GM23338 (cell line): ENCODE measurements at regions not wholly inside any gene's neighbourhood (a gene's known extent, or its start where the extent isn't known, plus 50 kb on each side); places are given as distances from the start of the nearest gene placed in this dataset.

Experiments
- ATAC-seq: fragments of 200-7000 bp; cut with Tn5 transposase; 3 replicates; pipeline ENCODE4 v1.9.1; 2020
- DNase-seq: peaks from one replicate; pipeline ENCODE4 v3.0.0-alpha.2; 2015; ENCODE audit warnings: low spot score
- H2AFZ ChIP-seq: fragments of 200-600 bp; sonication (generic); 2 replicates; pipeline ENCODE4 v1.8.0; 2016; ENCODE audit warnings: antibody characterized with exemption, mild to moderate bottlenecking, moderate library complexity
- H3F3A ChIP-seq: fragments of 200-600 bp; sonication (generic); replicated peaks from 2 replicates; pipeline ENCODE4 v1.8.0; 2017; ENCODE audit warnings: antibody characterized with exemption, mixed run types, low read depth
- H3K27ac ChIP-seq: fragments of 200-600 bp; sonication (generic); 2 replicates; pipeline ENCODE4 v1.6.1; 2016; ENCODE audit warnings: low read depth
- H3K27me3 ChIP-seq: fragments of 200-600 bp; sonication (generic); 2 replicates; pipeline ENCODE4 v1.8.0; 2016; ENCODE audit warnings: mild to moderate bottlenecking, mixed run types, moderate library complexity; ENCODE audit not compliant: insufficient read depth
- H3K36me3 ChIP-seq: fragments of 200-600 bp; sonication (generic); 2 replicates; pipeline ENCODE4 v1.8.0; 2016; ENCODE audit warnings: mild to moderate bottlenecking; ENCODE audit not compliant: insufficient read depth
- H3K4me1 ChIP-seq: fragments of 200-600 bp; sonication (generic); 2 replicates; pipeline ENCODE4 v1.8.0; 2016; ENCODE audit warnings: mild to moderate bottlenecking, moderate library complexity; ENCODE audit not compliant: insufficient read depth
- H3K4me2 ChIP-seq: fragments of 200-600 bp; sonication (generic); 2 replicates; pipeline ENCODE4 v1.7.1; 2017; ENCODE audit warnings: mixed run types
- H3K4me3 ChIP-seq: fragments of 200-600 bp; sonication (generic); 2 replicates; pipeline ENCODE4 v1.6.1; 2016; ENCODE audit warnings: mixed run types
- H3K79me2 ChIP-seq: fragments of 200-600 bp; sonication (generic); replicated peaks from 2 replicates; pipeline ENCODE4 v1.8.0; 2017; ENCODE audit warnings: mild to moderate bottlenecking; ENCODE audit not compliant: insufficient read depth
- H3K9me2 ChIP-seq: fragments of 200-600 bp; sonication (generic); 2 replicates; pipeline ENCODE4 v1.8.0; 2017; ENCODE audit not compliant: insufficient read depth
- H4K20me1 ChIP-seq: fragments of 200-600 bp; sonication (generic); replicated peaks from 2 replicates; pipeline ENCODE4 v1.8.0; 2017; ENCODE audit warnings: mild to moderate bottlenecking; ENCODE audit not compliant: insufficient read depth
- H3K27ac Mint-ChIP-seq: 2 replicates; pipeline ENCODE4 v1.8.0; 2020; ENCODE audit warnings: inconsistent platforms, mild to moderate bottlenecking, moderate library complexity, mixed read lengths
- H3K27me3 Mint-ChIP-seq: 3 replicates; pipeline ENCODE4 v1.8.0; 2022; ENCODE audit warnings: low read depth, mild to moderate bottlenecking, moderate library complexity, mixed read lengths, inconsistent platforms; ENCODE audit not compliant: insufficient read depth, poor library complexity
- H3K36me3 Mint-ChIP-seq: 3 replicates; pipeline ENCODE4 v1.8.0; 2021; ENCODE audit warnings: low read depth, mild to moderate bottlenecking, inconsistent platforms, moderate library complexity, mixed read lengths
- H3K4me1 Mint-ChIP-seq: 3 replicates; pipeline ENCODE4 v1.8.0; 2020; ENCODE audit warnings: mild to moderate bottlenecking, inconsistent platforms, mixed read lengths
- H3K4me3 Mint-ChIP-seq: 3 replicates; pipeline ENCODE4 v1.8.0; 2021; ENCODE audit warnings: moderate library complexity, mild to moderate bottlenecking, inconsistent platforms, mixed read lengths
- H3K9me3 Mint-ChIP-seq: 3 replicates; pipeline ENCODE4 v1.8.0; 2020; ENCODE audit warnings: moderate library complexity, mild to moderate bottlenecking, inconsistent platforms, mixed read lengths
- CREB1 ChIP-seq: fragments of 250-450 bp; sonication (Bioruptor Pico); IDR thresholded peaks from 2 replicates; pipeline ENCODE4 v1.5.0; 2020; ENCODE audit warnings: low read depth, mild to moderate bottlenecking, moderate library complexity
- EZH2 ChIP-seq: fragments of 200-600 bp; sonication (generic); IDR thresholded peaks from one replicate; pipeline ENCODE4 v1.8.0; 2017; ENCODE audit warnings: antibody characterized with exemption, mild to moderate bottlenecking, low read depth; ENCODE audit not compliant: unreplicated experiment
- EZH2phosphoT487 ChIP-seq: fragments of 200-600 bp; sonication (generic); IDR thresholded peaks from one replicate; pipeline ENCODE4 v1.8.1; 2018; ENCODE audit warnings: antibody characterized with exemption; ENCODE audit not compliant: unreplicated experiment
- JUNB ChIP-seq: IDR thresholded peaks from one replicate; pipeline ENCODE4 v1.6.1; 2016; ENCODE audit warnings: antibody characterized with exemption; ENCODE audit not compliant: unreplicated experiment
- NANOG ChIP-seq: IDR thresholded peaks from 2 replicates; pipeline ENCODE4 v1.6.1; 2016; ENCODE audit warnings: antibody characterized with exemption, borderline replicate concordance
- POLR2AphosphoS5 ChIP-seq: IDR thresholded peaks from 2 replicates; pipeline ENCODE4 v1.6.1; 2016; ENCODE audit warnings: antibody characterized with exemption, low read depth
- REST ChIP-seq: IDR thresholded peaks from one replicate; pipeline ENCODE4 v1.6.1; 2018; ENCODE audit warnings: antibody characterized with exemption; ENCODE audit not compliant: unreplicated experiment
- STAT1 ChIP-seq: IDR thresholded peaks from one replicate; pipeline ENCODE4 v1.6.1; 2016; ENCODE audit warnings: antibody characterized with exemption; ENCODE audit not compliant: unreplicated experiment
- ZNF114 ChIP-seq: fragments of 250-450 bp; sonication (Bioruptor Pico); IDR thresholded peaks from 2 replicates; pipeline ENCODE4 v1.5.0; 2020; ENCODE audit warnings: mild to moderate bottlenecking, moderate library complexity
- ZNF331 ChIP-seq: fragments of 250-450 bp; sonication (Bioruptor Pico); IDR thresholded peaks from 2 replicates; pipeline ENCODE4 v1.5.0; 2020; ENCODE audit warnings: low read depth, mild to moderate bottlenecking, moderate library complexity
- TF ChIP-seq, protein P1 (sequence below), 2 experiments: fragments of 200-600 bp in 1 of 2; sonication (generic) in 1 of 2; conservative IDR thresholded peaks; 2 replicates each; pipeline versions ENCODE4 v1.5.1 to v1.6.1; 2016 to 2017; ENCODE audit warnings: antibody characterized with exemption in 2 of 2, low read depth in 2 of 2, mild to moderate bottlenecking in 2 of 2, moderate library complexity in 1 of 2
- TF ChIP-seq, protein P2 (sequence below): IDR thresholded peaks from 2 replicates; pipeline ENCODE4 v1.6.1; 2016; ENCODE audit warnings: antibody characterized with exemption
- TF ChIP-seq, protein P3 (sequence below): fragments of 250-450 bp; sonication (Bioruptor Pico); IDR thresholded peaks from 2 replicates; pipeline ENCODE4 v1.5.0; 2020; ENCODE audit warnings: mild to moderate bottlenecking, moderate library complexity

GRCh38 chrX:146346102-146346501 is 463.5 kb upstream of the CXorf51B start:
- H3K9me3 Mint-ChIP-seq: peaks cover 43% of the 10 kb centered on the region
- no peak overlapping the region for H3K27ac Mint-ChIP-seq
- H3K27me3 ChIP-seq: no peaks in the 10 kb centered on the region
- H3K4me3 ChIP-seq: no peak overlapping the region
- H3K27ac ChIP-seq: no peak overlapping the region
- H3K9me2 ChIP-seq: no peaks in the 10 kb centered on the region
- DNase-seq (no peak), ATAC-seq (no peak)
- no peaks in the 10 kb centered on the region for H3K79me2 ChIP-seq
- H2AFZ ChIP-seq: no peak overlapping the region
- TF ChIP-seq ZNF331 (CRISPR knock-in tag): no peak
- no peak for TF ChIP-seq EZH2
- TF ChIP-seq, protein P1, sequence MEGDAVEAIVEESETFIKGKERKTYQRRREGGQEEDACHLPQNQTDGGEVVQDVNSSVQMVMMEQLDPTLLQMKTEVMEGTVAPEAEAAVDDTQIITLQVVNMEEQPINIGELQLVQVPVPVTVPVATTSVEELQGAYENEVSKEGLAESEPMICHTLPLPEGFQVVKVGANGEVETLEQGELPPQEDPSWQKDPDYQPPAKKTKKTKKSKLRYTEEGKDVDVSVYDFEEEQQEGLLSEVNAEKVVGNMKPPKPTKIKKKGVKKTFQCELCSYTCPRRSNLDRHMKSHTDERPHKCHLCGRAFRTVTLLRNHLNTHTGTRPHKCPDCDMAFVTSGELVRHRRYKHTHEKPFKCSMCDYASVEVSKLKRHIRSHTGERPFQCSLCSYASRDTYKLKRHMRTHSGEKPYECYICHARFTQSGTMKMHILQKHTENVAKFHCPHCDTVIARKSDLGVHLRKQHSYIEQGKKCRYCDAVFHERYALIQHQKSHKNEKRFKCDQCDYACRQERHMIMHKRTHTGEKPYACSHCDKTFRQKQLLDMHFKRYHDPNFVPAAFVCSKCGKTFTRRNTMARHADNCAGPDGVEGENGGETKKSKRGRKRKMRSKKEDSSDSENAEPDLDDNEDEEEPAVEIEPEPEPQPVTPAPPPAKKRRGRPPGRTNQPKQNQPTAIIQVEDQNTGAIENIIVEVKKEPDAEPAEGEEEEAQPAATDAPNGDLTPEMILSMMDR (conservative IDR thresholded peaks at IDR 0.05; ENCODE audit: low read depth in 2 of 2): no peak
- TF ChIP-seq REST: no peak
- TF ChIP-seq, protein P2, sequence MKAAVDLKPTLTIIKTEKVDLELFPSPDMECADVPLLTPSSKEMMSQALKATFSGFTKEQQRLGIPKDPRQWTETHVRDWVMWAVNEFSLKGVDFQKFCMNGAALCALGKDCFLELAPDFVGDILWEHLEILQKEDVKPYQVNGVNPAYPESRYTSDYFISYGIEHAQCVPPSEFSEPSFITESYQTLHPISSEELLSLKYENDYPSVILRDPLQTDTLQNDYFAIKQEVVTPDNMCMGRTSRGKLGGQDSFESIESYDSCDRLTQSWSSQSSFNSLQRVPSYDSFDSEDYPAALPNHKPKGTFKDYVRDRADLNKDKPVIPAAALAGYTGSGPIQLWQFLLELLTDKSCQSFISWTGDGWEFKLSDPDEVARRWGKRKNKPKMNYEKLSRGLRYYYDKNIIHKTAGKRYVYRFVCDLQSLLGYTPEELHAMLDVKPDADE: no peak
- TF ChIP-seq ZNF114 (CRISPR knock-in tag): no peak
- TF ChIP-seq NANOG: no peak
- TF ChIP-seq JUNB: no peak
- TF ChIP-seq EZH2phosphoT487: no peak
- TF ChIP-seq POLR2AphosphoS5: no peak
- TF ChIP-seq, protein P3, sequence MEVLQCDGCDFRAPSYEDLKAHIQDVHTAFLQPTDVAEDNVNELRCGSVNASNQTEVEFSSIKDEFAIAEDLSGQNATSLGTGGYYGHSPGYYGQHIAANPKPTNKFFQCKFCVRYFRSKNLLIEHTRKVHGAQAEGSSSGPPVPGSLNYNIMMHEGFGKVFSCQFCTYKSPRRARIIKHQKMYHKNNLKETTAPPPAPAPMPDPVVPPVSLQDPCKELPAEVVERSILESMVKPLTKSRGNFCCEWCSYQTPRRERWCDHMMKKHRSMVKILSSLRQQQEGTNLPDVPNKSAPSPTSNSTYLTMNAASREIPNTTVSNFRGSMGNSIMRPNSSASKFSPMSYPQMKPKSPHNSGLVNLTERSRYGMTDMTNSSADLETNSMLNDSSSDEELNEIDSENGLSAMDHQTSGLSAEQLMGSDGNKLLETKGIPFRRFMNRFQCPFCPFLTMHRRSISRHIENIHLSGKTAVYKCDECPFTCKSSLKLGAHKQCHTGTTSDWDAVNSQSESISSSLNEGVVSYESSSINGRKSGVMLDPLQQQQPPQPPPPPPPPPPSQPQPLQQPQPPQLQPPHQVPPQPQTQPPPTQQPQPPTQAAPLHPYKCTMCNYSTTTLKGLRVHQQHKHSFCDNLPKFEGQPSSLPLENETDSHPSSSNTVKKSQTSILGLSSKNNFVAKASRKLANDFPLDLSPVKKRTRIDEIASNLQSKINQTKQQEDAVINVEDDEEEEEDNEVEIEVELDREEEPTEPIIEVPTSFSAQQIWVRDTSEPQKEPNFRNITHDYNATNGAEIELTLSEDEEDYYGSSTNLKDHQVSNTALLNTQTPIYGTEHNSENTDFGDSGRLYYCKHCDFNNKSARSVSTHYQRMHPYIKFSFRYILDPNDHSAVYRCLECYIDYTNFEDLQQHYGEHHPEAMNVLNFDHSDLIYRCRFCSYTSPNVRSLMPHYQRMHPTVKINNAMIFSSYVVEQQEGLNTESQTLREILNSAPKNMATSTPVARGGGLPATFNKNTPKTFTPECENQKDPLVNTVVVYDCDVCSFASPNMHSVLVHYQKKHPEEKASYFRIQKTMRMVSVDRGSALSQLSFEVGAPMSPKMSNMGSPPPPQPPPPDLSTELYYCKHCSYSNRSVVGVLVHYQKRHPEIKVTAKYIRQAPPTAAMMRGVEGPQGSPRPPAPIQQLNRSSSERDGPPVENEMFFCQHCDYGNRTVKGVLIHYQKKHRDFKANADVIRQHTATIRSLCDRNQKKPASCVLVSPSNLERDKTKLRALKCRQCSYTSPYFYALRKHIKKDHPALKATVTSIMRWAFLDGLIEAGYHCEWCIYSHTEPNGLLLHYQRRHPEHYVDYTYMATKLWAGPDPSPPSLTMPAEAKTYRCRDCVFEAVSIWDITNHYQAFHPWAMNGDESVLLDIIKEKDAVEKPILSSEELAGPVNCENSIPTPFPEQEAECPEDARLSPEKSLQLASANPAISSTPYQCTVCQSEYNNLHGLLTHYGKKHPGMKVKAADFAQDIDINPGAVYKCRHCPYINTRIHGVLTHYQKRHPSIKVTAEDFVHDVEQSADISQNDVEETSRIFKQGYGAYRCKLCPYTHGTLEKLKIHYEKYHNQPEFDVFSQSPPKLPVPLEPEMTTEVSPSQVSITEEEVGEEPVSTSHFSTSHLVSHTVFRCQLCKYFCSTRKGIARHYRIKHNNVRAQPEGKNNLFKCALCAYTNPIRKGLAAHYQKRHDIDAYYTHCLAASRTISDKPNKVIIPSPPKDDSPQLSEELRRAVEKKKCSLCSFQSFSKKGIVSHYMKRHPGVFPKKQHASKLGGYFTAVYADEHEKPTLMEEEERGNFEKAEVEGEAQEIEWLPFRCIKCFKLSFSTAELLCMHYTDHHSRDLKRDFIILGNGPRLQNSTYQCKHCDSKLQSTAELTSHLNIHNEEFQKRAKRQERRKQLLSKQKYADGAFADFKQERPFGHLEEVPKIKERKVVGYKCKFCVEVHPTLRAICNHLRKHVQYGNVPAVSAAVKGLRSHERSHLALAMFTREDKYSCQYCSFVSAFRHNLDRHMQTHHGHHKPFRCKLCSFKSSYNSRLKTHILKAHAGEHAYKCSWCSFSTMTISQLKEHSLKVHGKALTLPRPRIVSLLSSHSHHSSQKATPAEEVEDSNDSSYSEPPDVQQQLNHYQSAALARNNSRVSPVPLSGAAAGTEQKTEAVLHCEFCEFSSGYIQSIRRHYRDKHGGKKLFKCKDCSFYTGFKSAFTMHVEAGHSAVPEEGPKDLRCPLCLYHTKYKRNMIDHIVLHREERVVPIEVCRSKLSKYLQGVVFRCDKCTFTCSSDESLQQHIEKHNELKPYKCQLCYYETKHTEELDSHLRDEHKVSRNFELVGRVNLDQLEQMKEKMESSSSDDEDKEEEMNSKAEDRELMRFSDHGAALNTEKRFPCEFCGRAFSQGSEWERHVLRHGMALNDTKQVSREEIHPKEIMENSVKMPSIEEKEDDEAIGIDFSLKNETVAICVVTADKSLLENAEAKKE: no peak
- no peak for TF ChIP-seq CREB1 (CRISPR knock-in tag)
- no peak for TF ChIP-seq STAT1
- H3K4me1 ChIP-seq: no peaks in the 10 kb centered on the region
- no peaks in the 10 kb centered on the region for H3K36me3 ChIP-seq
- no peaks in the 10 kb centered on the region for H4K20me1 ChIP-seq
- H3K4me1 Mint-ChIP-seq: no peaks in the 10 kb centered on the region
- no peaks in the 10 kb centered on the region for H3F3A ChIP-seq
- no peaks in the 10 kb centered on the region for H3K27me3 Mint-ChIP-seq
- peaks cover 6% of the 10 kb centered on the region; the same call in 2 of the 3 replicates for H3K36me3 Mint-ChIP-seq
- H3K4me2 ChIP-seq: no peak overlapping the region
- no peak overlapping the region for H3K4me3 Mint-ChIP-seq
